ENCODE measurements at regions not wholly inside any gene's neighbourhood (a gene's known extent, or its start where the extent isn't known, plus 50 kb on each side); places are given as distances from the start of the nearest gene placed in this dataset.

- no peak for TF ChIP-seq CTCF (IDR thresholded peaks at IDR 0.05)
- no peak for TF ChIP-seq POLR2A (IDR thresholded peaks at IDR 0.05)
- no peak for TF ChIP-seq POLR2AphosphoS5 (IDR thresholded peaks at IDR 0.05)
These were observed 257.2 kb downstream of the PTGER3 start for GRCh38 chr1:70790232-70790923.
